AG09319 (cell line): ENCODE measurements at regions not wholly inside any gene's neighbourhood (a gene's known extent, or its start where the extent isn't known, plus 50 kb on each side); places are given as distances from the start of the nearest gene placed in this dataset.

Source experiments
- DNase-seq: peaks from one replicate; pipeline ENCODE4 v3.0.0-alpha.2; 2010; ENCODE audit warnings: low read depth; ENCODE audit errors: extremely low read depth
- TF ChIP-seq, protein P1 (sequence below): IDR thresholded peaks from 2 replicates; pipeline ENCODE4 v1.5.1; 2011; ENCODE audit warnings: low read depth, mild to moderate bottlenecking, inconsistent platforms, low read length, moderate library complexity

- TF ChIP-seq, protein P1, sequence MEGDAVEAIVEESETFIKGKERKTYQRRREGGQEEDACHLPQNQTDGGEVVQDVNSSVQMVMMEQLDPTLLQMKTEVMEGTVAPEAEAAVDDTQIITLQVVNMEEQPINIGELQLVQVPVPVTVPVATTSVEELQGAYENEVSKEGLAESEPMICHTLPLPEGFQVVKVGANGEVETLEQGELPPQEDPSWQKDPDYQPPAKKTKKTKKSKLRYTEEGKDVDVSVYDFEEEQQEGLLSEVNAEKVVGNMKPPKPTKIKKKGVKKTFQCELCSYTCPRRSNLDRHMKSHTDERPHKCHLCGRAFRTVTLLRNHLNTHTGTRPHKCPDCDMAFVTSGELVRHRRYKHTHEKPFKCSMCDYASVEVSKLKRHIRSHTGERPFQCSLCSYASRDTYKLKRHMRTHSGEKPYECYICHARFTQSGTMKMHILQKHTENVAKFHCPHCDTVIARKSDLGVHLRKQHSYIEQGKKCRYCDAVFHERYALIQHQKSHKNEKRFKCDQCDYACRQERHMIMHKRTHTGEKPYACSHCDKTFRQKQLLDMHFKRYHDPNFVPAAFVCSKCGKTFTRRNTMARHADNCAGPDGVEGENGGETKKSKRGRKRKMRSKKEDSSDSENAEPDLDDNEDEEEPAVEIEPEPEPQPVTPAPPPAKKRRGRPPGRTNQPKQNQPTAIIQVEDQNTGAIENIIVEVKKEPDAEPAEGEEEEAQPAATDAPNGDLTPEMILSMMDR: no peak
- DNase-seq: no peak
Observed at GRCh38 chrX:40152173-40152711, 54.5 kb upstream of the BCOR start.

DNA sequence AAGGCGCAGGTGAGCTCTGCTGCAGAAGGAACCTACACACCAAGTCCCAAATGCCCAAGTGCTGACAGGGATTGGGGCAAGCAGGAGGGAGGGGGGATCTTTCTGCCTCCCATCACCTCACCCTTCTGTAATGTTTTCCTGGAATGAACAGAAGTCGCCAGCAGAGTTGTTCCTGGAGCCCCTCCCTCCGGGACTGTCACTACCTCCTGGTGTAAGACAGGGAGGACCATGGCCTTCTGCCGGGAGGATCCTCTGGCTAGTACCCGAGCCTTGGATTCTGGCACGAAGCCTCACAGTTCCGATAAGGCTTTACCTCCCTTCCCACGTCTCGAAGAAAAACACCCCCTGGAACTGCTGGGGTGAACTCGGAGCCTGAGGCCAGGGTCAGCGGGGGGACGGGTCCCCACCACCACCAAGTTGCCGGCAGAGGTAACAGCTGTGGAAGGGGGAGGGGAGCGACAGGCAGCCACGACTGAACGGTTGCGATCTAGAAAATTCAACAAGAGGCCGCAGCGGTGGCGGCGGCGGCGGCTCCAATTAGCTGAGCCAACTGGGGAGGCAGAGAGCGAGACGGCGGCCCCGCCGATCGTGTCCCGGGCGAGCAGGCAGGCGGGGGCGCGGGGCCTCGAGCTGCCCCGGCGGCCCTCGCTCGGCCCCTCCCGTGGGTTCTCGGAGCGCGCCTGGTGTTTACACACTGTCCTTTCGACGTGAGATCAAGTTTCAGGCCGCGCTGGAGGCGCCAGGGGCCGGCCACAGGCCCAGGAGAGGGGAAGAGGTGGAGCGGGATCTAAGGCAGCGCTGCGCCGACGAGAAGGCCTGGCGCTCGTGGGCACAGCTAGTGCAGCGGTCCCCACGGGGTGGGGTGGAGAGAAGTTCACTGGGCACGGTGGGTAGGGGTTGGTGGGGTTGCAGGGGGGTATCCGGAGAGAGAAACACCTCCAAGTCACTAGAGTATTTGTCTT is 53.7 kb upstream of the BCOR start:
- DNase-seq: no peak
- TF ChIP-seq, protein P1: no peak

GRCh38 chrX:40150503-40150902 is 52.7 kb upstream of the BCOR start:
- DNase-seq: no peak
- TF ChIP-seq, protein P1: no peak; the same call in 1 of the 2 replicates

- TF ChIP-seq, protein P1: no peak
- no peak for DNase-seq
Observed at GRCh38 chrX:40149286-40150175, 51.8 kb upstream of the BCOR start.

- TF ChIP-seq, protein P1: no peak
- DNase-seq: no peak
Observed at GRCh38 chrX:40148385-40149285, 50.9 kb upstream of the BCOR start.

DNA sequence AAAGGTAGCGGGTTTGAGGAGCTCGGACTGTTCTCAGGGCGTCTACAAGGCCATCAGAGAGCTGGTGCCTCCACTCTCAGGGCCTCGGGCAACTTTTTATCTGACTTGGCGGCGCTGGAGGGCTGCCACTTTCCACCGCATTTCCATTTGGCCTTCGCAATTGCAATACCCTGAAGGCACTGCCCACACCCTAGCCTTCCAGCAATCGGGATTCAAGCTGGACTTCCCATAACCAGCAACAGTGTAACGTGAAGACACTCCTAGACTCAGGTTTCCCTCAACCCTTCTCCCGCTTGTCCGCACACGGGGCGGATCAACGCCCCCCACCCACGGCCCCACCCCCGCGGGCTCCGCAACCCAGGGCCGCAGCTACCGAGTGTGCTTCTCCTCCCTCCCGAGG is 50.2 kb upstream of the BCOR start:
- TF ChIP-seq, protein P1: no peak
- no peak for DNase-seq
